Neuronal stem cell (in vitro differentiated cells): ENCODE measurements at regions not wholly inside any gene's neighbourhood (a gene's known extent, or its start where the extent isn't known, plus 50 kb on each side); places are given as distances from the start of the nearest gene placed in this dataset.

Experiments used
- DNase-seq: peaks from one replicate; pipeline ENCODE4 v3.0.0-alpha.2; 2013; ENCODE audit warnings: low spot score
- H2AFZ ChIP-seq: one replicate; pipeline ENCODE4 v1.6.1; 2013; ENCODE audit warnings: mild to moderate bottlenecking, low read length, inconsistent platforms
- H2AK5ac ChIP-seq: 2 replicates; pipeline ENCODE4 v1.6.1; 2013; ENCODE audit warnings: low read depth, mild to moderate bottlenecking, inconsistent platforms, low read length, moderate library complexity, mixed read lengths
- H2BK120ac ChIP-seq: 2 replicates; pipeline ENCODE4 v1.6.1; 2013; ENCODE audit warnings: low read depth, mild to moderate bottlenecking, inconsistent platforms, low read length, moderate library complexity, mixed read lengths
- H2BK12ac ChIP-seq: one replicate; pipeline ENCODE4 v1.6.1; 2013; ENCODE audit warnings: low read length, inconsistent platforms
- H2BK15ac ChIP-seq: 2 replicates; pipeline ENCODE4 v1.6.1; 2013; ENCODE audit warnings: mild to moderate bottlenecking, low read length, inconsistent platforms, mixed read lengths
- H2BK5ac ChIP-seq: one replicate; pipeline ENCODE4 v1.6.1; 2013; ENCODE audit warnings: inconsistent platforms, mild to moderate bottlenecking, low read length, moderate library complexity
- H3K14ac ChIP-seq: one replicate; pipeline ENCODE4 v1.6.1; 2013; ENCODE audit warnings: low read length, inconsistent platforms
- H3K18ac ChIP-seq: 2 replicates; pipeline ENCODE4 v1.6.1; 2013; ENCODE audit warnings: low read length, inconsistent platforms
- H3K23ac ChIP-seq: 2 replicates; pipeline ENCODE4 v1.6.1; 2013; ENCODE audit warnings: low read depth, mild to moderate bottlenecking, mixed read lengths, low read length, inconsistent platforms; ENCODE audit not compliant: poor library complexity
- H3K27ac ChIP-seq: replicated peaks from 3 replicates; pipeline ENCODE4 v1.5.1; 2013; ENCODE audit warnings: low read length, inconsistent platforms
- H3K27me3 ChIP-seq, 3 experiments: 2 replicates each; pipeline ENCODE4 v1.6.1; 2013; ENCODE audit warnings: low read length in 3 of 3, mild to moderate bottlenecking in 2 of 3, inconsistent platforms in 1 of 3, low read depth in 1 of 3, mixed read lengths in 1 of 3, moderate library complexity in 1 of 3; ENCODE audit not compliant: control insufficient read depth in 3 of 3, insufficient read depth in 3 of 3
- H3K36me3 ChIP-seq, 2 donors: replicated peaks in 1 of 2; 2 replicates each; pipeline ENCODE4 v1.6.1; 2013; ENCODE audit warnings: low read length in 2 of 2; ENCODE audit not compliant: control insufficient read depth in 2 of 2, insufficient read depth in 2 of 2
- H3K4ac ChIP-seq: 2 replicates; pipeline ENCODE4 v1.6.1; 2013; ENCODE audit warnings: inconsistent platforms, mild to moderate bottlenecking, low read length, moderate library complexity
- H3K4me1 ChIP-seq, 2 donors: 1 replicate in 1 of 2; 2 replicates in 1 of 2; pipeline ENCODE4 v1.6.1; 2013; ENCODE audit warnings: low read length in 2 of 2, low read depth in 1 of 2; ENCODE audit not compliant: control insufficient read depth in 2 of 2, insufficient read depth in 1 of 2
- H3K4me2 ChIP-seq: one replicate; pipeline ENCODE4 v1.6.1; 2013; ENCODE audit warnings: mild to moderate bottlenecking, low read length, inconsistent platforms; ENCODE audit not compliant: insufficient read depth, poor library complexity, severe bottlenecking
- H3K4me3 ChIP-seq, 2 donors: 2 replicates each; pipeline ENCODE4 v1.5.1; 2013; ENCODE audit warnings: low read length in 2 of 2, mild to moderate bottlenecking in 2 of 2, inconsistent platforms in 1 of 2, moderate library complexity in 1 of 2
- H3K79me1 ChIP-seq: one replicate; pipeline ENCODE4 v1.6.1; 2013; ENCODE audit warnings: low read depth, mild to moderate bottlenecking, inconsistent platforms, low read length, moderate library complexity
- H3K9ac ChIP-seq: one replicate; pipeline ENCODE4 v1.6.1; 2013; ENCODE audit warnings: mild to moderate bottlenecking, low read depth, low read length, inconsistent platforms; ENCODE audit not compliant: poor library complexity
- H3K9me3 ChIP-seq, 2 donors: replicated peaks in 1 of 2; 2 replicates each; pipeline versions ENCODE3 to v1.6.1; 2013; ENCODE audit warnings: low read length in 2 of 2, mild to moderate bottlenecking in 2 of 2, inconsistent platforms in 1 of 2, low read depth in 1 of 2, mixed read lengths in 1 of 2, moderate library complexity in 1 of 2; ENCODE audit not compliant: control insufficient read depth in 2 of 2, insufficient read depth in 1 of 2
- H4K8ac ChIP-seq: one replicate; pipeline ENCODE4 v1.6.1; 2013; ENCODE audit warnings: low read depth, mild to moderate bottlenecking, inconsistent platforms, low read length, moderate library complexity
- H4K91ac ChIP-seq: one replicate; pipeline ENCODE4 v1.6.1; 2013; ENCODE audit warnings: low read length, low read depth, mild to moderate bottlenecking, inconsistent platforms; ENCODE audit not compliant: poor library complexity
- WGBS, 2 donors: extraction: QIAGEN DNeasy Blood & Tissue Kit; methylation state at CpG; one replicate each; pipeline ENCODE4 v1.1.7; 2013; ENCODE audit warnings: missing lambda C conversion rate in 2 of 2, mixed read lengths in 1 of 2; ENCODE audit not compliant: insufficient read length in 2 of 2, insufficient replicate concordance in 1 of 2; ENCODE audit errors: extremely low coverage in 2 of 2; 5-methylcytosine and 5-hydroxymethylcytosine counted together

- Histone ChIP-seq H3K4me3 (no peak overlapping the region), H2BK120ac (no peak overlapping the region), H4K91ac (no peak overlapping the region), H3K23ac (no peak overlapping the region), H3K36me3 (no peaks in the 10 kb centered on the region), H3K9me3 (no peaks in the 10 kb centered on the region), H3K9ac (no peak overlapping the region), H2BK15ac (no peak overlapping the region), H3K27me3 (no peaks in the 10 kb centered on the region), H3K18ac (no peak overlapping the region), H2BK12ac (no peak overlapping the region), H2BK5ac (no peak overlapping the region), H3K79me1 (no peaks in the 10 kb centered on the region), H4K8ac (no peak overlapping the region), H3K27ac (no peak overlapping the region), H3K4me2 (no peak overlapping the region), H3K4ac (no peak overlapping the region), H3K4me1 (no peaks in the 10 kb centered on the region), H2AFZ (no peak overlapping the region), H2AK5ac (no peak overlapping the region), H3K14ac (no peak overlapping the region)
- no peak for DNase-seq
- no CpG with 5 or more reads among the region's 1 CpG for WGBS, 2 donors
Measured at GRCh38 chr14:83433618-83434017, 1900.0 kb upstream of the SEL1L start.

GRCh38 chr14:83441801-83442200 is 1908.1 kb upstream of the SEL1L start:
- no peak overlapping the region for H2AFZ ChIP-seq
- H2BK120ac ChIP-seq, result no peak overlapping the region
- H3K4me3 ChIP-seq, result no peak overlapping the region
- no peak overlapping the region for H3K4me2 ChIP-seq
- H3K18ac ChIP-seq, result no peak overlapping the region
- H3K9ac ChIP-seq, result no peak overlapping the region
- H2BK5ac ChIP-seq, result no peak overlapping the region
- no peak overlapping the region for H3K4ac ChIP-seq
- no peak overlapping the region for H2BK15ac ChIP-seq
- no peaks in the 10 kb centered on the region for H3K9me3 ChIP-seq
- H2BK12ac ChIP-seq, result no peak overlapping the region
- no peak overlapping the region for H3K14ac ChIP-seq
- no peaks in the 10 kb centered on the region for H3K79me1 ChIP-seq
- H3K36me3 ChIP-seq, result no peaks in the 10 kb centered on the region
- H4K8ac ChIP-seq, result no peak overlapping the region
- H3K4me1 ChIP-seq, result no peaks in the 10 kb centered on the region
- H3K23ac ChIP-seq, result no peak overlapping the region
- H3K27ac ChIP-seq, result no peak overlapping the region
- H4K91ac ChIP-seq, result no peak overlapping the region
- H3K27me3 ChIP-seq, result no peaks in the 10 kb centered on the region
- no peak for DNase-seq
- no CpG with 5 or more reads among the region's 2 CpGs for WGBS, 2 donors
- no peak overlapping the region for H2AK5ac ChIP-seq

DNA sequence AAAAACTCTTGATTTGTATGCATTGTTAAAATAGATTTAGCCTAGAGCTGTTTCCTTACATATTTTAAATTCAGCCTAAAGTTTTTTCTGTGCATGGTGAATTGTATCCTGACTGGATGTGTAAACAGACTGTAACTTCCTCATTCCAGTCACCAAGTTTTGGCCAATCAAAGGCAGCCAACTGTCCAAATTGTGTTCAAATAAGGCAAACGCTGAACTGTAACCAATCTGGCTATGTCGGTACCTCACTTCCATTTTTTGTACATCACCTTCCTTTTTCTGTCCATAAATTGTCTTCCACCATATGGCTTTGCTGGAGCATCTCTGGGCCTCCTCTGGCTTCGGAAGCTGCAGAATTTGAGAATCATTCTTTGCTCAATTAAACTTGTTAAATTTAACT is 1921.9 kb upstream of the SEL1L start:
- no peak overlapping the region for H3K23ac ChIP-seq
- H2BK15ac ChIP-seq, result no peak overlapping the region
- no CpG with 5 or more reads among the region's 3 CpGs for WGBS, 2 donors
- no peak overlapping the region for H3K9ac ChIP-seq
- no peak overlapping the region for H2AK5ac ChIP-seq
- no peaks in the 10 kb centered on the region for H3K4me1 ChIP-seq
- no peak overlapping the region for H2BK5ac ChIP-seq
- no peak overlapping the region for H3K14ac ChIP-seq
- H3K18ac ChIP-seq, result no peak overlapping the region
- H3K4ac ChIP-seq, result no peak overlapping the region
- no peak overlapping the region for H3K4me3 ChIP-seq
- no peak for DNase-seq
- no peak overlapping the region for H3K4me2 ChIP-seq
- peaks cover 0 to 7% of the 10 kb centered on the region in 2 donors for H3K9me3 ChIP-seq
- H4K8ac ChIP-seq, result no peak overlapping the region
- H2BK12ac ChIP-seq, result no peak overlapping the region
- H3K79me1 ChIP-seq, result no peaks in the 10 kb centered on the region
- H4K91ac ChIP-seq, result no peak overlapping the region
- no peaks in the 10 kb centered on the region for H3K36me3 ChIP-seq
- H3K27me3 ChIP-seq, result no peaks in the 10 kb centered on the region
- H2BK120ac ChIP-seq, result no peak overlapping the region
- no peak overlapping the region for H3K27ac ChIP-seq
- no peak overlapping the region for H2AFZ ChIP-seq

DNA sequence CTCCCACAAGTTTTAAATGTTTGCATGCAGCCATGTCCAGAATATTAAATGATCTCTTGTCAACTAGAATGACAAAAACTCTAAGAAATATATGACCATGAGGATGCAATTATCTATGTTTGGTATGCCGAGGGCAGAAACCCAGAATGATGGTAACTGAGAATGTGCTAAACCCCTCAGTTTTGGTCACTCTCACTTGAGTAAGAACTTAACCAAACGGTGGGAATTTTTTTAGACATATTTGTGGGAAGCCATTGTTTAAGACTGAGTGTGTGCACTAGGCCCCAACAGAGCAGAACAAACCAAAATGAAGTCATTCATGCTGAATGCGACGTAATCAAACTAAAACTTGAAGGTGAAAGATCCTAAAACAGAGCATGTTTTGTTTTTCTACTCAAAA is 1927.9 kb upstream of the SEL1L start:
- H3K36me3 ChIP-seq, result no peaks in the 10 kb centered on the region
- no peak overlapping the region for H3K4ac ChIP-seq
- H2BK5ac ChIP-seq, result no peak overlapping the region
- H4K91ac ChIP-seq, result no peak overlapping the region
- no peak overlapping the region for H3K23ac ChIP-seq
- peaks cover 0 to 7% of the 10 kb centered on the region in 2 donors for H3K9me3 ChIP-seq
- H4K8ac ChIP-seq, result no peak overlapping the region
- no peak overlapping the region for H3K4me2 ChIP-seq
- H3K4me3 ChIP-seq, result no peak overlapping the region
- H3K27me3 ChIP-seq, result no peaks in the 10 kb centered on the region
- no peak overlapping the region for H2BK120ac ChIP-seq
- H2AFZ ChIP-seq, result no peak overlapping the region
- no peak overlapping the region for H3K27ac ChIP-seq
- H2BK15ac ChIP-seq, result no peak overlapping the region
- H3K4me1 ChIP-seq, result no peaks in the 10 kb centered on the region
- no CpG with 5 or more reads among the region's 4 CpGs for WGBS, 2 donors
- H2BK12ac ChIP-seq, result no peak overlapping the region
- no peak overlapping the region for H3K9ac ChIP-seq
- no peaks in the 10 kb centered on the region for H3K79me1 ChIP-seq
- no peak overlapping the region for H3K14ac ChIP-seq
- DNase-seq, result no peak
- H3K18ac ChIP-seq, result no peak overlapping the region
- no peak overlapping the region for H2AK5ac ChIP-seq
